ENCODE measurements at regions not wholly inside any gene's neighbourhood (a gene's known extent, or its start where the extent isn't known, plus 50 kb on each side); places are given as distances from the start of the nearest gene placed in this dataset.

GRCh38 chr15:70274255-70274880 lies 176.7 kb upstream of the TLE3 start:
- no peak for DNase-seq (ENCODE audit: low read depth)
- TF ChIP-seq CTCF (conservative IDR thresholded peaks at IDR 0.05; ENCODE audit: low read depth, low read length) = no peak
- H3K4me3 ChIP-seq (ENCODE audit: low read length) = no peak overlapping the region

GRCh38 chr15:70273808-70274207 lies 176.1 kb upstream of the TLE3 start:
- DNase-seq (ENCODE audit: low read depth) = no peak
- H3K4me3 ChIP-seq (ENCODE audit: low read length) = no peak overlapping the region
- TF ChIP-seq CTCF (conservative IDR thresholded peaks at IDR 0.05; ENCODE audit: low read depth, low read length) = no peak

GRCh38 chr15:70272565-70273355 lies 175.0 kb upstream of the TLE3 start:
- H3K4me3 ChIP-seq (ENCODE audit: low read length) = no peak overlapping the region
- no peak for DNase-seq (ENCODE audit: low read depth)
- TF ChIP-seq CTCF (conservative IDR thresholded peaks at IDR 0.05; ENCODE audit: low read depth, low read length) = no peak

- DNase-seq (ENCODE audit: low read depth) = peak; percentile 92
- no peak for TF ChIP-seq CTCF (conservative IDR thresholded peaks at IDR 0.05; ENCODE audit: low read depth, low read length)
Measured at GRCh38 chr15:70271422-70272088, 173.8 kb upstream of the TLE3 start.

GRCh38 chr15:70270752-70271111 lies 173.0 kb upstream of the TLE3 start:
- DNase-seq (ENCODE audit: low read depth) = no peak
- no peak overlapping the region for H3K4me3 ChIP-seq (ENCODE audit: low read length)
- TF ChIP-seq CTCF (conservative IDR thresholded peaks at IDR 0.05; ENCODE audit: low read depth, low read length) = no peak

More at GRCh38 chr15:70271422-70272088, 173.8 kb upstream of the TLE3 start:
- H3K4me3 ChIP-seq (ENCODE audit: low read length) = no peak overlapping the region

- no peak for TF ChIP-seq CTCF (conservative IDR thresholded peaks at IDR 0.05; ENCODE audit: low read depth, low read length)
- no peak for DNase-seq (ENCODE audit: low read depth)
- no peak overlapping the region for H3K4me3 ChIP-seq (ENCODE audit: low read length)
Measured at GRCh38 chr15:70269991-70270751, 172.5 kb upstream of the TLE3 start.
